NCI-H1436 (cell line): ENCODE measurements at regions not wholly inside any gene's neighbourhood (a gene's known extent, or its start where the extent isn't known, plus 50 kb on each side); places are given as distances from the start of the nearest gene placed in this dataset.
"Not testable (repeated sequence)": the region's sequence is repeated elsewhere in the genome, so short reads cannot be mapped to it uniquely, and the experiment has no call there.

Experiments used
- DNase-seq: peaks from one replicate; lab custom pipeline; 2025; lab: John Stamatoyannopoulos, UW

- no peak for DNase-seq
Measured at GRCh38 chr13:50388481-50388880, 373.2 kb downstream of the KCNRG start.

- no peak for DNase-seq
Measured at GRCh38 chr13:50389726-50390125, 374.5 kb downstream of the KCNRG start.

- no peak for DNase-seq
Measured at GRCh38 chr13:50390503-50391248, 375.4 kb downstream of the KCNRG start.

GRCh38 chr13:50392977-50393376, 377.7 kb downstream of the KCNRG start:
- DNase-seq: no peak

GRCh38 chr13:50393628-50394027, 378.4 kb downstream of the KCNRG start:
- DNase-seq: peak; percentile 17

- no peak for DNase-seq
Measured at GRCh38 chr13:50396001-50396400, 380.8 kb downstream of the KCNRG start.

- not testable (repeated sequence) for DNase-seq
Measured at GRCh38 chr13:50396618-50397017, 381.4 kb downstream of the KCNRG start.

- no peak for DNase-seq
Measured at GRCh38 chr13:50400035-50400726, 384.9 kb downstream of the KCNRG start.

- no peak for DNase-seq
Measured at GRCh38 chr13:50401049-50401505, 385.8 kb downstream of the KCNRG start.

- no peak for DNase-seq
Measured at GRCh38 chr13:50401721-50402465, 386.6 kb downstream of the KCNRG start.

GRCh38 chr13:50403311-50403710, 388.1 kb downstream of the KCNRG start:
- no peak for DNase-seq

- DNase-seq: no peak
Measured at GRCh38 chr13:50404116-50404515, 388.9 kb downstream of the KCNRG start.

- DNase-seq: no peak
Measured at GRCh38 chr13:50404769-50405168, 389.5 kb downstream of the KCNRG start.

GRCh38 chr13:50406831-50407230, 391.6 kb downstream of the KCNRG start:
- DNase-seq: peak; percentile 60

- no peak for DNase-seq
Measured at GRCh38 chr13:50408068-50408467, 392.8 kb downstream of the KCNRG start.

- DNase-seq: no peak
Measured at GRCh38 chr13:50409220-50409619, 394.0 kb downstream of the KCNRG start.

- no peak for DNase-seq
Measured at GRCh38 chr13:50410921-50411746, 395.9 kb downstream of the KCNRG start.

GRCh38 chr13:50412046-50412617, 396.9 kb downstream of the KCNRG start:
- DNase-seq: no peak

- DNase-seq: no peak
Measured at GRCh38 chr13:50414640-50415039, 399.4 kb downstream of the KCNRG start.

GRCh38 chr13:50415428-50415827, 400.2 kb downstream of the KCNRG start:
- DNase-seq: no peak

GRCh38 chr13:50417597-50417996, 402.4 kb downstream of the KCNRG start:
- DNase-seq: no peak
